ENCODE measurements at regions not wholly inside any gene's neighbourhood (a gene's known extent, or its start where the extent isn't known, plus 50 kb on each side); places are given as distances from the start of the nearest gene placed in this dataset.

DNA sequence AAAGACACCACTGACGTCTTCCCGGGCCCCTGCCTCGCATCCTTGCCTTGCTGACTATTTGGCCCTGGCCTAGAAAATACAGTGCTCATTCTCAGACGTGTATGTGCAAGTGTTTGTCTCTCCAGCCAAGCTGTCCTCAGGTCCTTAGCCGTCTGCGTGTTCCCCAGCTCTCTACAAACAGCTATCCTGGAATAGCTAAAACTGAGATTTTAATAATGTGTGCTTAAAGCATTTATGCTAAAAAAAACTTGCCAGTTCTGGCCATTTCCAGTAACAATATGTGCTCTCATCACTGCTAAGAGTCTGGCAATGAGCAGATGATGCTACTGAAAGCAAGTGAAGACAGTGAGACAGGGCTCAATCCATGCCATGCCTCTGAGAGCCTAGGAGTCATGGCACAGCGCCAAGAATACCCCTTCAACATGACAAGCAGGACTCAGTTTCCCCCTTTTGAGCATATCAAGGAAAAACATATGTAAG is 55.7 kb downstream of the IRF2BP2 start:
- TF ChIP-seq, protein P1, sequence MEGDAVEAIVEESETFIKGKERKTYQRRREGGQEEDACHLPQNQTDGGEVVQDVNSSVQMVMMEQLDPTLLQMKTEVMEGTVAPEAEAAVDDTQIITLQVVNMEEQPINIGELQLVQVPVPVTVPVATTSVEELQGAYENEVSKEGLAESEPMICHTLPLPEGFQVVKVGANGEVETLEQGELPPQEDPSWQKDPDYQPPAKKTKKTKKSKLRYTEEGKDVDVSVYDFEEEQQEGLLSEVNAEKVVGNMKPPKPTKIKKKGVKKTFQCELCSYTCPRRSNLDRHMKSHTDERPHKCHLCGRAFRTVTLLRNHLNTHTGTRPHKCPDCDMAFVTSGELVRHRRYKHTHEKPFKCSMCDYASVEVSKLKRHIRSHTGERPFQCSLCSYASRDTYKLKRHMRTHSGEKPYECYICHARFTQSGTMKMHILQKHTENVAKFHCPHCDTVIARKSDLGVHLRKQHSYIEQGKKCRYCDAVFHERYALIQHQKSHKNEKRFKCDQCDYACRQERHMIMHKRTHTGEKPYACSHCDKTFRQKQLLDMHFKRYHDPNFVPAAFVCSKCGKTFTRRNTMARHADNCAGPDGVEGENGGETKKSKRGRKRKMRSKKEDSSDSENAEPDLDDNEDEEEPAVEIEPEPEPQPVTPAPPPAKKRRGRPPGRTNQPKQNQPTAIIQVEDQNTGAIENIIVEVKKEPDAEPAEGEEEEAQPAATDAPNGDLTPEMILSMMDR (IDR thresholded peaks at IDR 0.05; ENCODE audit: low read depth, low read length, missing input control): no peak
- no peak for TF ChIP-seq RAD21 (IDR thresholded peaks at IDR 0.05)
- no peak for TF ChIP-seq RXRA (IDR thresholded peaks at IDR 0.05)
- TF ChIP-seq, protein P2, sequence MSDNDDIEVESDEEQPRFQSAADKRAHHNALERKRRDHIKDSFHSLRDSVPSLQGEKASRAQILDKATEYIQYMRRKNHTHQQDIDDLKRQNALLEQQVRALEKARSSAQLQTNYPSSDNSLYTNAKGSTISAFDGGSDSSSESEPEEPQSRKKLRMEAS (IDR thresholded peaks at IDR 0.05): no peak
- TF ChIP-seq, protein P3, sequence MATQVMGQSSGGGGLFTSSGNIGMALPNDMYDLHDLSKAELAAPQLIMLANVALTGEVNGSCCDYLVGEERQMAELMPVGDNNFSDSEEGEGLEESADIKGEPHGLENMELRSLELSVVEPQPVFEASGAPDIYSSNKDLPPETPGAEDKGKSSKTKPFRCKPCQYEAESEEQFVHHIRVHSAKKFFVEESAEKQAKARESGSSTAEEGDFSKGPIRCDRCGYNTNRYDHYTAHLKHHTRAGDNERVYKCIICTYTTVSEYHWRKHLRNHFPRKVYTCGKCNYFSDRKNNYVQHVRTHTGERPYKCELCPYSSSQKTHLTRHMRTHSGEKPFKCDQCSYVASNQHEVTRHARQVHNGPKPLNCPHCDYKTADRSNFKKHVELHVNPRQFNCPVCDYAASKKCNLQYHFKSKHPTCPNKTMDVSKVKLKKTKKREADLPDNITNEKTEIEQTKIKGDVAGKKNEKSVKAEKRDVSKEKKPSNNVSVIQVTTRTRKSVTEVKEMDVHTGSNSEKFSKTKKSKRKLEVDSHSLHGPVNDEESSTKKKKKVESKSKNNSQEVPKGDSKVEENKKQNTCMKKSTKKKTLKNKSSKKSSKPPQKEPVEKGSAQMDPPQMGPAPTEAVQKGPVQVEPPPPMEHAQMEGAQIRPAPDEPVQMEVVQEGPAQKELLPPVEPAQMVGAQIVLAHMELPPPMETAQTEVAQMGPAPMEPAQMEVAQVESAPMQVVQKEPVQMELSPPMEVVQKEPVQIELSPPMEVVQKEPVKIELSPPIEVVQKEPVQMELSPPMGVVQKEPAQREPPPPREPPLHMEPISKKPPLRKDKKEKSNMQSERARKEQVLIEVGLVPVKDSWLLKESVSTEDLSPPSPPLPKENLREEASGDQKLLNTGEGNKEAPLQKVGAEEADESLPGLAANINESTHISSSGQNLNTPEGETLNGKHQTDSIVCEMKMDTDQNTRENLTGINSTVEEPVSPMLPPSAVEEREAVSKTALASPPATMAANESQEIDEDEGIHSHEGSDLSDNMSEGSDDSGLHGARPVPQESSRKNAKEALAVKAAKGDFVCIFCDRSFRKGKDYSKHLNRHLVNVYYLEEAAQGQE (IDR thresholded peaks at IDR 0.05): no peak
- no peak for TF ChIP-seq FOXA1 (IDR thresholded peaks at IDR 0.05)
- TF ChIP-seq SP1 (IDR thresholded peaks at IDR 0.05): no peak
- TF ChIP-seq EGR1 (IDR thresholded peaks at IDR 0.05; ENCODE audit: low read depth in 2 of 2): no peak
- no peak for TF ChIP-seq TAF1 (conservative IDR thresholded peaks at IDR 0.05)
- no peak for TF ChIP-seq JUND (IDR thresholded peaks at IDR 0.05)
- no peak for TF ChIP-seq YY1 (IDR thresholded peaks at IDR 0.05)

Data from liver (tissue), 3 donors.